ENCODE measurements at regions not wholly inside any gene's neighbourhood (a gene's known extent, or its start where the extent isn't known, plus 50 kb on each side); places are given as distances from the start of the nearest gene placed in this dataset.

DNA sequence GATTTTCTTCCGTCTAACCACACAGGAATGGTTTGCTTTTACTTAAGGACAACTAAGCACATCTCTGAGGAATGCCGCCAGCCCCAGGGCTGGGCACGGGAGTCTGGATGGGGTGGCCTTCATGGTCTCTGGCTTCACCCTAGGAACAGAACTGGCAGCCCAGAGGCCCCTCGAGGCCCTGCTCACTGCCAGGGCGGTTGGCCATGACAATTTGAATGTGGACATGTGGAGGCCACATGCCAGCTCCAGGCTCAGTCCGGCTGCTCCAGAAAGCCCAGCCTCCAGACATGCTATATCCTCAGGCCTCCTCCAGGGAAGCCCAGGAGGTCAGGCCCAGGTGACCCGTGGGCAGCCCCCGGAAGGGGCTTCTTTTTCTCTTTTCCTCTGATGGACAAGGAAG is 84.0 kb upstream of the FGF3 start:
- TF ChIP-seq EZH2 (IDR thresholded peaks at IDR 0.05) (no peak), POLR2A (IDR thresholded peaks at IDR 0.05; ENCODE audit: borderline replicate concordance, extremely low read depth, insufficient read depth, insufficient read length) (no peak), ZFX (IDR thresholded peaks at IDR 0.05) (no peak), POLR2AphosphoS5 (IDR thresholded peaks at IDR 0.05; ENCODE audit: low read depth, low read length) (no peak), RAD21 (IDR thresholded peaks at IDR 0.05; ENCODE audit: low read depth) (no peak), EZH2phosphoT487 (IDR thresholded peaks at IDR 0.05; ENCODE audit: borderline replicate concordance) (no peak), YY1 (IDR thresholded peaks at IDR 0.05; ENCODE audit: extremely low read depth, insufficient replicate concordance, low read depth, low read length) (no peak), CEBPB (IDR thresholded peaks at IDR 0.05; ENCODE audit: low read depth) (no peak), SRF (IDR thresholded peaks at IDR 0.05; ENCODE audit: low read depth) (no peak), ELF1 (IDR thresholded peaks at IDR 0.05; ENCODE audit: borderline replicate concordance, low read depth) (no peak), SP1 (IDR thresholded peaks at IDR 0.05; ENCODE audit: low read depth) (no peak)
- TF ChIP-seq, protein P1, sequence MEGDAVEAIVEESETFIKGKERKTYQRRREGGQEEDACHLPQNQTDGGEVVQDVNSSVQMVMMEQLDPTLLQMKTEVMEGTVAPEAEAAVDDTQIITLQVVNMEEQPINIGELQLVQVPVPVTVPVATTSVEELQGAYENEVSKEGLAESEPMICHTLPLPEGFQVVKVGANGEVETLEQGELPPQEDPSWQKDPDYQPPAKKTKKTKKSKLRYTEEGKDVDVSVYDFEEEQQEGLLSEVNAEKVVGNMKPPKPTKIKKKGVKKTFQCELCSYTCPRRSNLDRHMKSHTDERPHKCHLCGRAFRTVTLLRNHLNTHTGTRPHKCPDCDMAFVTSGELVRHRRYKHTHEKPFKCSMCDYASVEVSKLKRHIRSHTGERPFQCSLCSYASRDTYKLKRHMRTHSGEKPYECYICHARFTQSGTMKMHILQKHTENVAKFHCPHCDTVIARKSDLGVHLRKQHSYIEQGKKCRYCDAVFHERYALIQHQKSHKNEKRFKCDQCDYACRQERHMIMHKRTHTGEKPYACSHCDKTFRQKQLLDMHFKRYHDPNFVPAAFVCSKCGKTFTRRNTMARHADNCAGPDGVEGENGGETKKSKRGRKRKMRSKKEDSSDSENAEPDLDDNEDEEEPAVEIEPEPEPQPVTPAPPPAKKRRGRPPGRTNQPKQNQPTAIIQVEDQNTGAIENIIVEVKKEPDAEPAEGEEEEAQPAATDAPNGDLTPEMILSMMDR (IDR thresholded peaks at IDR 0.05 in 2 of 3, conservative IDR thresholded peaks at IDR 0.05 in 1 of 3; ENCODE audit: borderline replicate concordance in 1 of 3, insufficient read depth in 1 of 3, low read depth in 2 of 3, low read length in 2 of 3): no peak
- TF ChIP-seq, protein P2, sequence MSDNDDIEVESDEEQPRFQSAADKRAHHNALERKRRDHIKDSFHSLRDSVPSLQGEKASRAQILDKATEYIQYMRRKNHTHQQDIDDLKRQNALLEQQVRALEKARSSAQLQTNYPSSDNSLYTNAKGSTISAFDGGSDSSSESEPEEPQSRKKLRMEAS (IDR thresholded peaks at IDR 0.05): no peak
- TF ChIP-seq, protein P3, sequence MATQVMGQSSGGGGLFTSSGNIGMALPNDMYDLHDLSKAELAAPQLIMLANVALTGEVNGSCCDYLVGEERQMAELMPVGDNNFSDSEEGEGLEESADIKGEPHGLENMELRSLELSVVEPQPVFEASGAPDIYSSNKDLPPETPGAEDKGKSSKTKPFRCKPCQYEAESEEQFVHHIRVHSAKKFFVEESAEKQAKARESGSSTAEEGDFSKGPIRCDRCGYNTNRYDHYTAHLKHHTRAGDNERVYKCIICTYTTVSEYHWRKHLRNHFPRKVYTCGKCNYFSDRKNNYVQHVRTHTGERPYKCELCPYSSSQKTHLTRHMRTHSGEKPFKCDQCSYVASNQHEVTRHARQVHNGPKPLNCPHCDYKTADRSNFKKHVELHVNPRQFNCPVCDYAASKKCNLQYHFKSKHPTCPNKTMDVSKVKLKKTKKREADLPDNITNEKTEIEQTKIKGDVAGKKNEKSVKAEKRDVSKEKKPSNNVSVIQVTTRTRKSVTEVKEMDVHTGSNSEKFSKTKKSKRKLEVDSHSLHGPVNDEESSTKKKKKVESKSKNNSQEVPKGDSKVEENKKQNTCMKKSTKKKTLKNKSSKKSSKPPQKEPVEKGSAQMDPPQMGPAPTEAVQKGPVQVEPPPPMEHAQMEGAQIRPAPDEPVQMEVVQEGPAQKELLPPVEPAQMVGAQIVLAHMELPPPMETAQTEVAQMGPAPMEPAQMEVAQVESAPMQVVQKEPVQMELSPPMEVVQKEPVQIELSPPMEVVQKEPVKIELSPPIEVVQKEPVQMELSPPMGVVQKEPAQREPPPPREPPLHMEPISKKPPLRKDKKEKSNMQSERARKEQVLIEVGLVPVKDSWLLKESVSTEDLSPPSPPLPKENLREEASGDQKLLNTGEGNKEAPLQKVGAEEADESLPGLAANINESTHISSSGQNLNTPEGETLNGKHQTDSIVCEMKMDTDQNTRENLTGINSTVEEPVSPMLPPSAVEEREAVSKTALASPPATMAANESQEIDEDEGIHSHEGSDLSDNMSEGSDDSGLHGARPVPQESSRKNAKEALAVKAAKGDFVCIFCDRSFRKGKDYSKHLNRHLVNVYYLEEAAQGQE (IDR thresholded peaks at IDR 0.05; ENCODE audit: low read depth): no peak

Measured in HCT116 (cell line).